ENCODE measurements at regions not wholly inside any gene's neighbourhood (a gene's known extent, or its start where the extent isn't known, plus 50 kb on each side); places are given as distances from the start of the nearest gene placed in this dataset.

GRCh38 chr3:145750657-145751056 is 410.3 kb downstream of the PLOD2 start:
- intact Hi-C loops (cut with micrococcal nuclease), result no loop called here
- Histone ChIP-seq H3K36me3 (replicated peaks in 1 of 2; ENCODE audit: control insufficient read depth in 1 of 2, insufficient read depth in 2 of 2, low read length in 2 of 2) (no peaks in the 10 kb centered on the region), H3K9me3 (replicated peaks in 1 of 2; ENCODE audit: control insufficient read depth in 1 of 2, insufficient read depth in 1 of 2, low read length in 2 of 2) (no peaks in the 10 kb centered on the region), H2AFZ (ENCODE audit: insufficient read depth, low read depth, low read length, poor library complexity, severe bottlenecking) (no peak overlapping the region), H3K9ac (ENCODE audit: insufficient read depth, low read length, poor library complexity, severe bottlenecking) (no peak overlapping the region), H3K27ac (ENCODE audit: low read depth in 1 of 2, low read length in 2 of 2) (no peak overlapping the region), H3K4me2 (replicated peaks; ENCODE audit: extremely low read depth, low read length, poor library complexity, severe bottlenecking) (no peak overlapping the region), H3K27me3 (ENCODE audit: control insufficient read depth in 2 of 2, insufficient read depth in 2 of 2, low read length in 2 of 2) (no peaks in the 10 kb centered on the region), H3K4me1 (ENCODE audit: control insufficient read depth in 1 of 2, insufficient read depth in 2 of 2, low read length in 2 of 2) (no peaks in the 10 kb centered on the region), H3K4me3 (replicated peaks in 1 of 3; ENCODE audit: low read depth in 2 of 3, low read length in 3 of 3) (no peak overlapping the region), H3K79me2 (ENCODE audit: insufficient read depth, low read length) (no peaks in the 10 kb centered on the region), H4K20me1 (ENCODE audit: insufficient read depth, low read length) (no peaks in the 10 kb centered on the region)
- peaks cover 0 to under 1% (median 0%) of the 10 kb centered on the region in 3 donors for H3K27me3 Mint-ChIP-seq (ENCODE audit: low read depth in 3 of 3)
- WGBS (ENCODE audit: insufficient coverage), result no CpG with 5 or more reads among the region's 2 CpGs
- H3K4me1 Mint-ChIP-seq, result no peaks in the 10 kb centered on the region
- no peaks in the 10 kb centered on the region for H3K36me3 Mint-ChIP-seq
- no peak for DNase-seq
- no peak for TF ChIP-seq CTCF (IDR thresholded peaks at IDR 0.05)
- H3K4me3 Mint-ChIP-seq, result no peak overlapping the region
- H3K27ac Mint-ChIP-seq, result no peak overlapping the region
- H3K9me3 Mint-ChIP-seq, result peaks cover 0 to 8% (median 3%) of the 10 kb centered on the region in 7 donors

GRCh38 chr3:145752576-145752975 is 408.4 kb downstream of the PLOD2 start:
- Histone ChIP-seq H3K27me3 (ENCODE audit: control insufficient read depth in 2 of 2, insufficient read depth in 2 of 2, low read length in 2 of 2) (no peaks in the 10 kb centered on the region), H3K9me3 (replicated peaks in 1 of 2; ENCODE audit: control insufficient read depth in 1 of 2, insufficient read depth in 1 of 2, low read length in 2 of 2) (no peaks in the 10 kb centered on the region), H3K79me2 (ENCODE audit: insufficient read depth, low read length) (no peaks in the 10 kb centered on the region), H3K4me2 (replicated peaks; ENCODE audit: extremely low read depth, low read length, poor library complexity, severe bottlenecking) (no peak overlapping the region), H3K4me1 (ENCODE audit: control insufficient read depth in 1 of 2, insufficient read depth in 2 of 2, low read length in 2 of 2) (no peaks in the 10 kb centered on the region), H3K36me3 (replicated peaks in 1 of 2; ENCODE audit: control insufficient read depth in 1 of 2, insufficient read depth in 2 of 2, low read length in 2 of 2) (no peaks in the 10 kb centered on the region), H4K20me1 (ENCODE audit: insufficient read depth, low read length) (no peaks in the 10 kb centered on the region), H3K9ac (ENCODE audit: insufficient read depth, low read length, poor library complexity, severe bottlenecking) (no peak overlapping the region), H3K27ac (ENCODE audit: low read depth in 1 of 2, low read length in 2 of 2) (no peak overlapping the region), H2AFZ (ENCODE audit: insufficient read depth, low read depth, low read length, poor library complexity, severe bottlenecking) (no peak overlapping the region), H3K4me3 (replicated peaks in 1 of 3; ENCODE audit: low read depth in 2 of 3, low read length in 3 of 3) (no peak overlapping the region)
- no peaks in the 10 kb centered on the region for H3K4me1 Mint-ChIP-seq
- H3K27ac Mint-ChIP-seq, result no peak overlapping the region
- H3K9me3 Mint-ChIP-seq, result peaks cover 0 to 8% (median 3%) of the 10 kb centered on the region in 7 donors
- no peak overlapping the region for H3K4me3 Mint-ChIP-seq
- no CpG with 5 or more reads among the region's 1 CpG for WGBS (ENCODE audit: insufficient coverage)
- no peak for TF ChIP-seq CTCF (IDR thresholded peaks at IDR 0.05)
- no peaks in the 10 kb centered on the region for H3K36me3 Mint-ChIP-seq
- intact Hi-C loops (cut with micrococcal nuclease), result no loop called here
- no peak for DNase-seq
- peaks cover 0 to 2% (median 0%) of the 10 kb centered on the region in 3 donors for H3K27me3 Mint-ChIP-seq (ENCODE audit: low read depth in 3 of 3)

All from CD14-positive monocyte (primary cell).